ENCODE measurements at regions not wholly inside any gene's neighbourhood (a gene's known extent, or its start where the extent isn't known, plus 50 kb on each side); places are given as distances from the start of the nearest gene placed in this dataset.
A peak's percentile ranks its signal among the peaks of the same experiment; 100 is the strongest.

DNA sequence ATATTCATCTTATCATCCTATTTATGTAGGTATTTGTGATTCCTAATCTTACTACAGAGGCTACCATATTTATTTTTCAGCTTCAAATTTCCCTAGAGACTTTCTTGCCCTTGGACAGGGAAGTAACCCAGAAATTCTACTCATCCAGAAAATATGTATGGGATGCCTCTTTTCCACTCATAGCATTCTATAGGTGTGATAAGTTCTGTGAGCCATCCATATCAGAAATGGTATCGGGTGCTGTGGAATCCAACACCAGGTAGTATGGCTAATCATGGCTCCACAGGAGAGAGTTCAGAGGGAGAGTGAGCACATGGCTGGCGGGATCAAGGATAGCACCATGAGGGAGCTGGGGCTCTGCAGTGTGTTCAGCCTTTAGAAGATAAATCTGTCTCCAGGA lies 349.3 kb upstream of the ACTBL2 start:
- FAIRE-seq: no peak

GRCh38 chr5:57831090-57831489 lies 348.5 kb upstream of the ACTBL2 start:
- FAIRE-seq: no peak

DNA sequence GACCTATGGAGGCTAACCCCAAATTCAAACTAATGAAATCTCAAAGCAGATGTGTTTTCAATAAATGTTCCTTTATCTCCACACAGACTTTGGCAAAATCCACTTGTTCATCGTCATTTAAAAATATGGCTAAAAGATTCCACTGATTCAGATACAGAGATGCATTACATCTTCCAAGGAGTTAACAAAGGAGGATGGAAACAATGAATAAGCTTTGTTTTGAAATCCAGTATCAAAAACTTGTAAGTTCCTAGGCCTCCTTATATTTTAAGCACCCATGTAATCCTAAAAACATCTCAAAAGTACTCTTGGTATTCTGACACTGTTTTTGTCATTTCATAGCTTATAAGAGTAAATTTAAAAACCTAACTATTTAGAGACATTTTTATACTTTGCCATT lies 345.6 kb upstream of the ACTBL2 start:
- no peak for FAIRE-seq

DNA sequence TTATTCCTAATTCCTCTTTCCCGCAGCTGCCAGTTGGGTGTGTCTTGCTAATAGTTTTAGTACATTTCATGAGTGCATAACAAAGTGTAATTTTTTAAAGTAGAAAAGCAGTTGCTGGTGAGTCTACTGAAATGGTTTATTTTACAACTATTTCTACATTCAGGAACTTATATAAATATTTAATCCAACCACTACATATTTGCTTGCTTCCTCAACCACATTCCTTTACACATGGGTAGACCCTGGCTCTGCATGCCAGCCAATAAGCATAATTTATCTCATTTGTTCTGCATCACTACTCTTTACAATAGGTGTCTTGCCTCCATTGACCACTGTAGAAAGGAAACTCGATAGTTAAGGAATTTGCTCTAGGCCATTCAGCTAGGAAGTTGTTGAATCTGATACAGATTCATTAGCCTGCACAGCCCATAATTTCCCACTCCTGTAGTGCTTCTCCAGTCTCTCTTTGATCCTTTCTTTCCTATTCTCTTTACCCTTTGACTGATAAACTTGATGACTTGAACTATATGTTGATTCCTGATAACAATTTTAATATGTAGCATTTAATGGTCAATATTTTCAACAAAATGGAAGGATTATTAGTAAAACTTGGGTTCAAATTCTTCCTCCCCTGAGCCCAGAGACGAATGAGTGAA lies 342.5 kb upstream of the ACTBL2 start:
- no peak for FAIRE-seq

DNA sequence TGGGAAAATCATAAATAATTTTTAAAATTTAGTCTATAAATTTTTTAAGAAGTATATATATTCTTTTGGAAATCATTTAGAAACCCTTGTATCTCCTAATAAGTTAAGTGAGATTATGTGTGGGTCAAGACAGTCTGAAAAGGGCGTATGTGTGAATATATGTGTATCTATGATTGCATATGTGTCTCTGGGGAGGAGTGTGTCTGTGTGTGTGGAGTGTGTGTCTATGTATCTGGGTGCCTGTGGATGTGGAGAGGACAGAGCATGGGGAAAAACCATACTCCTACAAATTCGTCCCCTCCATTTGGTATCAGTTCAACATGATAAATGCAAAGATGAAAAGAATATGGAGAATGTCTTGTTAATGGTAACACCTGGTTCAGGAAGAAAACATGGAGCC lies 342.0 kb upstream of the ACTBL2 start:
- FAIRE-seq: no peak

DNA sequence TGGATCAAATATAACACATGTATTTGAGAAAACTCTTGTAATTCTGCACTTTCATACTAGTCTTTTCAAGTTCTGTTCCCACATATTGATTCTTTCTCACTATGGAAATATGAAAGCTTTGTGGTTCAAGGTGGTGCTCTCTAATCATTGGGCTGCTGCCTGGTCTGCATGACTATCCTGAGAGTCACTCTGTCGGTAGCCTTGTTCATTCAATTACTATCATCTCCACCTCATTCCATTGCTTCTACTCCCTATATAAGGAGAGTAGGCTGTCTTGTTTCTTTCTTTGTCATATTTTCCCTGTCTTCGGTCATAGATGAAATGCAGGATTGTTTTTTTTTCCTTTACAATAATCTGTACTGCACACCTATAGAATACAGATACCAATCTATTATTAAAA lies 341.4 kb upstream of the ACTBL2 start:
- FAIRE-seq: no peak

- FAIRE-seq: no peak
Observed at GRCh38 chr5:57822651-57823050, 340.0 kb upstream of the ACTBL2 start.

- no peak for FAIRE-seq
Observed at GRCh38 chr5:57818397-57818796, 335.8 kb upstream of the ACTBL2 start.

DNA sequence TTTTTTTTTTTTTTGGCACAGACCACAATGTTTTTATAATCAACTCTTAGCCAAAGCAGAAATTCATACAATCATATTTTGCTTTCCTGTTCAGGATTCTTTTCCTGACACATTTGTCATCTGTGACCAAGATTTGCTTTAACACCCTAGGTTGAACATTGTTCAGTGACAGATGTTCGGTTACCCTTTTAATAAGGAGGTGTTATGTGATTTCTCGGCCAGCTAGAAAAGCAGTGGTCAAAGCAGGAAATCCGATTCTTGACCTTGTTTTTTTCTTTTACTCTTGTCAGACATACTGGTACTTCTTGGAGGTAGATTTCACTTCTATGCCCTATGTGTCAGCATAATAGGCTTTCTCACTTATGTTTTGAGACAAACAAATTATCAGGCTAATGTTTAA lies 335.3 kb upstream of the ACTBL2 start:
- no peak for FAIRE-seq

- no peak for FAIRE-seq
Observed at GRCh38 chr5:57817001-57817453, 334.4 kb upstream of the ACTBL2 start.

- no peak for FAIRE-seq
Observed at GRCh38 chr5:57816108-57816507, 333.5 kb upstream of the ACTBL2 start.

GRCh38 chr5:57805732-57806131 lies 323.1 kb upstream of the ACTBL2 start:
- no peak for FAIRE-seq

- FAIRE-seq: no peak
Observed at GRCh38 chr5:57805170-57805569, 322.6 kb upstream of the ACTBL2 start.

DNA sequence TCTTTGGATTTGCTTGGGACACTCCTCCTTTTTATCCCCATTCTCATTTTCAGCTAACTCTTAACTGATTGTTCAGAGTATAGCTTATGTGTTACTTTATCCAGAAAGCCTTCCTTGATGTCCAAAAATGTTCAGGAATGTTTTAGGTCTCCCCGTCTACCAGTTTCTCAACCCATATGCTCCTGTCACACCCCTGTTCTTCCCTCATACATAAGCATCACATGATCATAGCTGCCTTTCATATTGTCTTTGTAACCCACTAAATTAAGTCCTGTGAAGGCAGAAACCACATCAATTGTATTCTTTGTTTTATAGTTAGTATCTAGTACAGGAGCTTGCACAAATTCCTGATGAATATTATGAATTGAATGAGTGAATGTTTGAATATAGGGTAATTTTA lies 321.9 kb upstream of the ACTBL2 start:
- FAIRE-seq: no peak

DNA sequence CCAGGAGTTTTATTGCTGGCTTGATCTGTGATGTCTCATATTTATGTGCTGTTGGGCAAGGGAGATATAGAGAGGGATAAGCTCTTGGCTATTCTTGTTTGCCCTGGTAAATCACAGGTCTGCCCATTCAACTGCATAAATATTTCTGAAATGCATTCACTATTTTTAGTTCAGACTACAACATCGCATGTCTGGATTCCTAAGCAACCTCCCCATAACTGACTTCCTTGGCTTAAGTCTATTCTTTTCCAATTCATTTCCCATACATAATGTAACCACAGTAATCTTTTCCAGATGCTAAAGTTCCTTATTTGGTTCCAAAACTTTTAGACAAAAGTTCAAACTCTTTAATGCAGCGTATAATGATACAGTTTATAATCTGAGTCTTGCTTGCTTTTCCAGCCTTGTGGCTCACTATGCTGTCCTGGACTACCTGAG lies 321.4 kb upstream of the ACTBL2 start:
- FAIRE-seq: no peak

DNA sequence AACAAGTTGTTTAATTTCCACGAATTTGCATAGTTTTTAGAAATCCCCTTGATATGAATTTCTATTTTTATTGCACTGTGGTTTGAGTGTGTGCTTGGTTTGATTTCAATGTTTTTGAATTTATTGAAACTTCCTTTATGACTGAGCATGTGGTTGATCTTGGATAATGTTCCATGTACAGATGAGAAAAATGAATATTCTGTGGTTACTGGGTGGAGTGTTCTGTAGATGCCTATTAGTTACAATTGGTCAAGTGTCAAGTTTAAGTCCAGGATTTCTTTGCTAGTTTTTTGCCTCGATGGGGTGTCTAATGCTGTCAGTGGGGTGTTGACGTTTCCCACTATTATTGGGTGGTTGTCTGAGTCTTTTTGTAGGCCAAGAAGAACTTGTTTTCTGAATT lies 319.5 kb upstream of the ACTBL2 start:
- FAIRE-seq: no peak

GRCh38 chr5:57795203-57795602 lies 312.6 kb upstream of the ACTBL2 start:
- no peak for FAIRE-seq

DNA sequence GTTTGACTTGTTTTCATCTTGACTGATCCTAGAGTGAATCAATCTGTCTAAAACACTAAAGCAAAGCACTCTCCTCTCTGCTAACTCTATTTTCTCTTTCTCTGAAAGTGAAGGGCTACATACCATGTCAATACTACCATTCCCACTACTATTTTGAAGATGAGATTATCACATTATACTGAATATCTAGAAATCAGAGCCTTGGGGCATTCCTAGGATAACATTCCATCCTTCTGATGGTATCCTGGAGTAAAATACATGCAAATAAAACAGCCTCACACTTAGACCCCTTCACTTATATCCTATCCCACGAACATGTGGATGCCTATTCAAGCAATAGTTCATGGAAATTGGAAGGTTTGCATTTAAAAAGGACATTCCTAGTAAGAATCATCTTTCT lies 309.3 kb upstream of the ACTBL2 start:
- no peak for FAIRE-seq

DNA sequence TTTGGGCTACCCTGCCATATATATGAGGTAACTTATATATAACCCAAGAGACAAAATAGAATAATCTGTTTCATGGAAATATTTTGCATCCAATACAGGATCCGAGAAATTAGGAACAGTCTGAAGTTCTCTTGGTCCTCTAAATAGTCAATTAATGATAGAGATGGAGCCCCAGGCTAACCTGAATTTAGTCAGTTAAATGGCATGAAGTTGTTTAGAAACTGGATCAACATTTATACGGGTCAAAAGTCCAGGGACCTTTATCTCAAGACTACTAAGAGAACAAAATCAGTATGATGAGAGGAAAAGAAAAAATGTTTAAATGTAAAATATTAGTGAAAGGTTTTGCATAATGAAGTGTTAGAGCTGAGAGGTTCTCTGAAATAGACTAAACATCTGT lies 303.3 kb upstream of the ACTBL2 start:
- no peak for FAIRE-seq

DNA sequence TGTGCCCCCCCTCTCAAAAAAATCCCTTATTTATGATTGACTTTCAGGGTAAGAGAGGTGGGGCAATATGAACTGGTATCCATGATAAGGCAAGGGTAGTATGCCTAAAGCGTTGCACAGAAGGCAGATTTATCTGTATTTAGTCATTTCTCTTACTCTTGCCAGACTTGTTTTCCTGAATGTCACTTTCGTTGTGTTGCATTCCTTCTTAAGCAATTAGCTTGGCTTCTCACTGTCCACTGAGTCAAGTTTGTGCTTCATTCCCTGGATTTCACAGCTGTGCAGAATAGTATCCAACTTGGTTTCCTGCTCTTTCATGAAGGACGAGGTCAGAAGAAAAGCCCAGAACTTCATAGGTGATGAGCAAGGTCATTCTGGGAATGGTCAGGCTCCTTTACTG lies 301.5 kb upstream of the ACTBL2 start:
- no peak for FAIRE-seq

DNA sequence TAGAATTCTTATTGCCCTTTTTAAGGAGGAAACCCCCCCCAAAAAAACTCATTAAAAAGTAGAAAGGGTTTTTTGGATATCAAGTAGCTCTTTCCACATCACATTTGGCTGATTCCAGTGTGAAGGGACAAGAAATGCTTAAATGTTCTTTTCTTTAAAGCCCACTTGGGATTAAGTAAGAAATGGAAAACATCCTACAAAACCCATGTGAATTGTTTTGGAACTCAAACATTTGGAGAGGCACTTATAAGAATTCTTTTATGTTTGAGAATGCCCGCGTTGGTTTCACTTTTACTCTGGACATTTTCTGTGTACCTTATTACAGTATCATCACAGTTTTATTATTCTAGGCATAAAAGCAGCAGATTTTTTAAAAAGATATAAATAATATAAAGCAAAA lies 301.1 kb upstream of the ACTBL2 start:
- FAIRE-seq: peak; percentile 14

DNA sequence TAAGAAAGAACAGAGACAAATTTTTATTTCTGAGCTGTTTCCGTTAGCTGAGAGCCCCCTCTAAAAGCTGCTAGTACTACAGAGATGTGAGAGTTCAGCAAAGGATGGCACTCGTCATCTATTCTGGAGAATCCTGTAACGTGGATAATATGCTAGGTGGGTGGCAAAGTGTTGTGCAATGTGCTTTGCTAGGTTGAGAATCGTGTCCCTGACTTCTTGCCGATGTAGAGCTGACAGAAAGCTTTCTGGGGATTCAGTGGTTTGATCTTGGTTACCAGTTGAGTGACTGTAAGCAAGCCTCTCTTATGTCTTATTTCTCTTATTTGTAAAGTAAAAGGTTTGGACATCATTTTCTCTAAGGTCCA lies 298.3 kb upstream of the ACTBL2 start:
- FAIRE-seq: no peak

DNA sequence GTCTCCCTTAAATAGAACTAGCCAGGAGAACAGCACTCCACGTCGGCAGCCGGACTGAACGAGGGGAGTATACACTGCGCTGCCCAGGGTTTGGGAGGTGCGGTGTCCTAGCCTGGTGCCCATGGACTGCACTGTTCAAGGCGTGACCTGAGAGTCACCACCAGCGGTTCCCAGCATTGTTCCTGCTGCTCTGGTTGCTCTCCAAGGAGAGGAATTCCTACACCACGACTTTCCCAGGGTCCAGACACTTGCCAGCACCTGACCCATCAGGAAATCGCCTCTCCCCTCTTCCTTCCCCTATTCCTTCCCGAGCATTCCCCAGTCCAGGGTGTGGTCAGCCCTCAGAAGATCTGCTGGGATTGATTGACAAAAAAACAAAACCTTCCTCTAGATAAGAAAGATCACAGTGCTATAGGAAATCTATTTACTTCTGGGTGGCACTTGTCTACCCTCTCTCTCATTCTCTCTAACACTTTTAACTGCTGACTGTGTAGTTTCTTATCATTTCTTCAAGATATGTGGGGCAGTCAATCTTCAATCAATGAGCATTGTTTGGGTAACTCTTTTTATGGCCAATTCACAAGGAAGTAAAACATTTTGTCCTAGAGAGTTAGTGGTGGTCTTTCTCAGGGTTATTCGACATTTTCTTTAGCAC lies 297.8 kb upstream of the ACTBL2 start:
- FAIRE-seq: no peak

- FAIRE-seq: no peak
Observed at GRCh38 chr5:57779383-57780223, 297.0 kb upstream of the ACTBL2 start.

Measured in colon (tissue), 2 donors.